Endothelial cell of umbilical vein (primary cell): ENCODE measurements at regions not wholly inside any gene's neighbourhood (a gene's known extent, or its start where the extent isn't known, plus 50 kb on each side); places are given as distances from the start of the nearest gene placed in this dataset.
"Not testable (repeated sequence)": the region's sequence is repeated elsewhere in the genome, so short reads cannot be mapped to it uniquely, and the experiment has no call there.

ENCODE experiments used
- EZH2 ChIP-seq: IDR thresholded peaks from 2 replicates; pipeline ENCODE4 v1.6.1; 2012; ENCODE audit warnings: borderline replicate concordance, low read depth, mild to moderate bottlenecking, moderate library complexity, low read length, inconsistent platforms; ENCODE audit not compliant: severe bottlenecking
- JUN ChIP-seq: IDR thresholded peaks from 2 replicates; pipeline ENCODE4 v1.6.1; 2011; ENCODE audit warnings: borderline replicate concordance, low read depth; ENCODE audit not compliant: insufficient read length, insufficient read depth
- POLR2A ChIP-seq: IDR thresholded peaks from 2 replicates; pipeline ENCODE4 v1.6.1; 2012; ENCODE audit warnings: low read depth, mild to moderate bottlenecking, control low read depth, low read length
- POLR2AphosphoS5 ChIP-seq: IDR thresholded peaks from 2 replicates; pipeline ENCODE4 v1.6.1; 2012; ENCODE audit warnings: low read depth, mild to moderate bottlenecking, control low read depth, low read length, moderate library complexity; ENCODE audit not compliant: insufficient read depth
- TF ChIP-seq, protein P1 (sequence below), 2 donors: IDR thresholded peaks; 1 replicate in 1 of 2; 2 replicates in 1 of 2; pipeline ENCODE4 v1.5.1; 2011; ENCODE audit warnings: low read length in 2 of 2, mild to moderate bottlenecking in 2 of 2, moderate library complexity in 2 of 2, control low read depth in 1 of 2, inconsistent platforms in 1 of 2, low read depth in 1 of 2; ENCODE audit not compliant: insufficient read depth in 1 of 2; ENCODE audit errors: extremely low read depth in 1 of 2

- TF ChIP-seq, protein P1, sequence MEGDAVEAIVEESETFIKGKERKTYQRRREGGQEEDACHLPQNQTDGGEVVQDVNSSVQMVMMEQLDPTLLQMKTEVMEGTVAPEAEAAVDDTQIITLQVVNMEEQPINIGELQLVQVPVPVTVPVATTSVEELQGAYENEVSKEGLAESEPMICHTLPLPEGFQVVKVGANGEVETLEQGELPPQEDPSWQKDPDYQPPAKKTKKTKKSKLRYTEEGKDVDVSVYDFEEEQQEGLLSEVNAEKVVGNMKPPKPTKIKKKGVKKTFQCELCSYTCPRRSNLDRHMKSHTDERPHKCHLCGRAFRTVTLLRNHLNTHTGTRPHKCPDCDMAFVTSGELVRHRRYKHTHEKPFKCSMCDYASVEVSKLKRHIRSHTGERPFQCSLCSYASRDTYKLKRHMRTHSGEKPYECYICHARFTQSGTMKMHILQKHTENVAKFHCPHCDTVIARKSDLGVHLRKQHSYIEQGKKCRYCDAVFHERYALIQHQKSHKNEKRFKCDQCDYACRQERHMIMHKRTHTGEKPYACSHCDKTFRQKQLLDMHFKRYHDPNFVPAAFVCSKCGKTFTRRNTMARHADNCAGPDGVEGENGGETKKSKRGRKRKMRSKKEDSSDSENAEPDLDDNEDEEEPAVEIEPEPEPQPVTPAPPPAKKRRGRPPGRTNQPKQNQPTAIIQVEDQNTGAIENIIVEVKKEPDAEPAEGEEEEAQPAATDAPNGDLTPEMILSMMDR (IDR thresholded peaks at IDR 0.05; ENCODE audit: extremely low read depth in 1 of 2, insufficient read depth in 1 of 2, low read depth in 1 of 2, low read length in 2 of 2) = not testable (repeated sequence)
- not testable (repeated sequence) for TF ChIP-seq POLR2A, JUN, EZH2, POLR2AphosphoS5
Observed at GRCh38 chr5:177927500-177927899, 68.5 kb downstream of the PROP1 start.
